GM12864 (cell line): ENCODE measurements at regions not wholly inside any gene's neighbourhood (a gene's known extent, or its start where the extent isn't known, plus 50 kb on each side); places are given as distances from the start of the nearest gene placed in this dataset.

ENCODE experiments used
- DNase-seq: peaks from one replicate; pipeline ENCODE4 v3.0.0-alpha.2; 2011; ENCODE audit warnings: low read depth
- H3K4me3 ChIP-seq: 2 replicates; pipeline ENCODE4 v1.5.1; 2011; ENCODE audit warnings: mild to moderate bottlenecking, low read depth, low read length, control low read depth
- TF ChIP-seq, protein P1 (sequence below): IDR thresholded peaks from 2 replicates; pipeline ENCODE4 v1.5.1; 2011; ENCODE audit warnings: low read depth, mild to moderate bottlenecking, moderate library complexity, low read length, control low read depth, inconsistent platforms; ENCODE audit errors: missing control alignments

- TF ChIP-seq, protein P1, sequence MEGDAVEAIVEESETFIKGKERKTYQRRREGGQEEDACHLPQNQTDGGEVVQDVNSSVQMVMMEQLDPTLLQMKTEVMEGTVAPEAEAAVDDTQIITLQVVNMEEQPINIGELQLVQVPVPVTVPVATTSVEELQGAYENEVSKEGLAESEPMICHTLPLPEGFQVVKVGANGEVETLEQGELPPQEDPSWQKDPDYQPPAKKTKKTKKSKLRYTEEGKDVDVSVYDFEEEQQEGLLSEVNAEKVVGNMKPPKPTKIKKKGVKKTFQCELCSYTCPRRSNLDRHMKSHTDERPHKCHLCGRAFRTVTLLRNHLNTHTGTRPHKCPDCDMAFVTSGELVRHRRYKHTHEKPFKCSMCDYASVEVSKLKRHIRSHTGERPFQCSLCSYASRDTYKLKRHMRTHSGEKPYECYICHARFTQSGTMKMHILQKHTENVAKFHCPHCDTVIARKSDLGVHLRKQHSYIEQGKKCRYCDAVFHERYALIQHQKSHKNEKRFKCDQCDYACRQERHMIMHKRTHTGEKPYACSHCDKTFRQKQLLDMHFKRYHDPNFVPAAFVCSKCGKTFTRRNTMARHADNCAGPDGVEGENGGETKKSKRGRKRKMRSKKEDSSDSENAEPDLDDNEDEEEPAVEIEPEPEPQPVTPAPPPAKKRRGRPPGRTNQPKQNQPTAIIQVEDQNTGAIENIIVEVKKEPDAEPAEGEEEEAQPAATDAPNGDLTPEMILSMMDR = no peak
- H3K4me3 ChIP-seq = no peak overlapping the region
- DNase-seq = no peak
These were observed 291.6 kb upstream of the CDH4 start for GRCh38 chr20:60960500-60960899.

GRCh38 chr20:60961551-60961950, 290.5 kb upstream of the CDH4 start:
- no peak for DNase-seq
- no peak overlapping the region for H3K4me3 ChIP-seq
- TF ChIP-seq, protein P1 = no peak

DNA sequence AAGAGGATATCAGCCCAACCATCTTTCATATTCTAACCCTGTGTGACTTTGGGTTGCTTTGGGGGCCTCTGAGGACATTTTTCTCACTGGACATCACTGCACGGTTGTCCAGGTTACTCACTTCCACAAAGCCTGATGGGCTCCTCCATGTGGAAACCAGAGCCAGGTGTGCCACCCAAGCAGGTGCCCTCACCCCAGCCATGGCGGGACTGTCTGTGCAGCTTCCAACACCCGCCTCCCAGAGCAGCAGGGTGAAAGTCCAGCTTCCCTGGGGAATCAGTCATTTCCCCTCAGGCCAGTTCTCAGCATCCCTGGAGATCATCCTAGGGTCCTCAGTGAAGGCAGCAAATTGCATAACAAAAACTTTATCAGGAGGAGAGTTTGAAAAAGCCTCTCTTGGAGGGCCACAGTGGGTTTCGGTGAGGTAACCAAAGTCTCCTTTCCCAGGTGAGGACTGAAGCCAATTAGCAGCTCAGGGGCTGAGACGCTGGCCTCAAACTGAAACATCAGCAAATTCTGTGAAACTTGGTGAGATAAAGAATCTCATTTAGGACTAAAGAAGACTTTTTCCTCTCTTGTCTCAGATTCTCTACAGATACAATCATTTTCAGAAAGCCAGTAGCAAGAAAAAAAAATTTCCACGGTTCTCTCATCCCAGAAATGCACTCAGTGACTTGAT, 289.6 kb upstream of the CDH4 start:
- no peak overlapping the region for H3K4me3 ChIP-seq
- DNase-seq = no peak
- TF ChIP-seq, protein P1 = no peak

GRCh38 chr20:60963146-60963545, 288.9 kb upstream of the CDH4 start:
- DNase-seq = no peak
- no peak overlapping the region for H3K4me3 ChIP-seq
- TF ChIP-seq, protein P1 = no peak

DNA sequence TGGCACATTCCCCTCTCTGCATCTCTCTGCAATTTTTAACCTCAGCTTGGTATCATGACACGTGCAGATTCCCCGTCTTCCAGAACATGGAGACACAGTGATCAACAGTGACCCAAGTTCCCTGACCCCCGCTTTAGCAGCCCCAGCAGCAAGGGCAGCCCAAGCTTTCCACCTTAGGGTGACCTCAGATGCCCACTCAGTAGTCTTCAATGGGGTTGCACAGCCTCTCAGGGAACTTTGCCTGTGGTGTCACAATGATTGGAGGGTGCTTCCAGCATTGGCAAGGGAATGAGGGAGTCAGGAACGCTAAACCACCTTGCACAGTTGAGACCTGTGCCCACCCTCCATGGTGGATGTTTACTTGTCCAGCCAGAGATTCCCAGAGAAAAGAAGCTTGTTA, 287.1 kb upstream of the CDH4 start:
- TF ChIP-seq, protein P1 = no peak
- no peak for DNase-seq
- H3K4me3 ChIP-seq = no peak overlapping the region

- TF ChIP-seq, protein P1 = no peak
- H3K4me3 ChIP-seq = no peak overlapping the region
- no peak for DNase-seq
These were observed 286.0 kb upstream of the CDH4 start for GRCh38 chr20:60966031-60966430.

- TF ChIP-seq, protein P1 = no peak
- no peak overlapping the region for H3K4me3 ChIP-seq
- no peak for DNase-seq
These were observed 285.3 kb upstream of the CDH4 start for GRCh38 chr20:60966766-60967165.
